Dendritic cell treated with granulocyte-macrophage colony-stimulating factor and Interleukin-4, amounts not matched to agents 40 ng/mL and 50 ng/mL, for 4 days (primary cell): ENCODE measurements at regions not wholly inside any gene's neighbourhood (a gene's known extent, or its start where the extent isn't known, plus 50 kb on each side); places are given as distances from the start of the nearest gene placed in this dataset.
"Not testable (repeated sequence)": the region's sequence is repeated elsewhere in the genome, so short reads cannot be mapped to it uniquely, and the experiment has no call there.

Experiments
- H3K27ac Mint-ChIP-seq: one replicate; pipeline ENCODE4 v1.8.0; 2022; ENCODE audit warnings: mild to moderate bottlenecking, mixed read lengths
- H3K27me3 Mint-ChIP-seq: one replicate; pipeline ENCODE4 v1.8.0; 2022; ENCODE audit warnings: mild to moderate bottlenecking, mixed read lengths
- H3K36me3 Mint-ChIP-seq: one replicate; pipeline ENCODE4 v1.8.0; 2022; ENCODE audit warnings: low read depth, mixed read lengths
- H3K4me1 Mint-ChIP-seq: one replicate; pipeline ENCODE4 v1.8.0; 2022; ENCODE audit warnings: low read depth, mixed read lengths
- H3K4me3 Mint-ChIP-seq: one replicate; pipeline ENCODE4 v1.8.0; 2022; ENCODE audit warnings: mild to moderate bottlenecking, moderate library complexity, mixed read lengths
- H3K9me3 Mint-ChIP-seq: one replicate; pipeline ENCODE4 v1.8.0; 2022; ENCODE audit warnings: mixed read lengths
- intact Hi-C: fragments of 100-400 bp; cut with micrococcal nuclease; formaldehyde crosslinking; loops from one replicate; pipeline ENCODE4 v1.15.0; 2022

- Mint-ChIP-seq H3K9me3 (no peaks in the 10 kb centered on the region), H3K27ac (no peak overlapping the region), H3K27me3 (peaks cover 2% of the 10 kb centered on the region), H3K4me3 (no peak overlapping the region), H3K36me3 (no peaks in the 10 kb centered on the region), H3K4me1 (peaks cover 7% of the 10 kb centered on the region)
- intact Hi-C loops, result no loop called here
Measured at GRCh38 chr3:177792311-177793030, 595.2 kb upstream of the TBL1XR1 start.

DNA sequence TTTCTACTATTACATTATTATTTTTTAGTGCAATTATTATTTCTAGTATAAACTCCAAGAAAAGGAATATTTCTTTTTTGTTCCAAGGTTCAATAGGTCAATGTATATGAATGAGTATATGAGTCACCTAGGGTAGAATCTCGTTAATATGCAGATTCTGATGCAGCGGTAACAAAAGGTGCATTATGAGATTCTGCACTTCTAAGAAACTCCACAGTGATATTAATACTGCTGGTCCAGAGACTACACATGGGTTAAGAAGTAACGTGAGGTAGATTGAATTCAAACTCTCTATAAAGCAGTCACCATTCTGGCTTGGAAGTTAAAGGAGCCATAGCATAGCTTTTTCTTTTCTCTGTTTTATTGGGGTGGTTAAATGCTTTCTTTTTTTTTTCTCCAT, 596.2 kb upstream of the TBL1XR1 start:
- Mint-ChIP-seq H3K9me3 (no peaks in the 10 kb centered on the region), H3K27ac (no peak overlapping the region), H3K27me3 (peaks cover 2% of the 10 kb centered on the region), H3K36me3 (no peaks in the 10 kb centered on the region), H3K4me3 (no peak overlapping the region), H3K4me1 (peaks cover 11% of the 10 kb centered on the region)
- intact Hi-C loops, result no loop called here

GRCh38 chr3:177795216-177795615, 597.9 kb upstream of the TBL1XR1 start:
- H3K27ac Mint-ChIP-seq, result no peak overlapping the region
- H3K4me3 Mint-ChIP-seq, result no peak overlapping the region
- intact Hi-C loops, result no loop called here
- H3K9me3 Mint-ChIP-seq, result no peaks in the 10 kb centered on the region
- peaks cover 2% of the 10 kb centered on the region for H3K27me3 Mint-ChIP-seq
- H3K36me3 Mint-ChIP-seq, result no peaks in the 10 kb centered on the region
- peaks cover 11% of the 10 kb centered on the region for H3K4me1 Mint-ChIP-seq

- H3K4me3 Mint-ChIP-seq, result no peak overlapping the region
- no peak overlapping the region for H3K27ac Mint-ChIP-seq
- peaks cover 11% of the 10 kb centered on the region for H3K4me1 Mint-ChIP-seq
- peaks cover 2% of the 10 kb centered on the region for H3K27me3 Mint-ChIP-seq
- H3K36me3 Mint-ChIP-seq, result no peaks in the 10 kb centered on the region
- intact Hi-C loops, result no loop called here
- H3K9me3 Mint-ChIP-seq, result no peaks in the 10 kb centered on the region
Measured at GRCh38 chr3:177795859-177796258, 598.6 kb upstream of the TBL1XR1 start.

GRCh38 chr3:177800147-177800546, 602.9 kb upstream of the TBL1XR1 start:
- intact Hi-C loops, H3K36me3 Mint-ChIP-seq, H3K27ac Mint-ChIP-seq, H3K9me3 Mint-ChIP-seq, H3K4me3 Mint-ChIP-seq, H3K27me3 Mint-ChIP-seq: not testable (repeated sequence)
- H3K4me1 Mint-ChIP-seq, result peaks cover 18% of the 10 kb centered on the region

DNA sequence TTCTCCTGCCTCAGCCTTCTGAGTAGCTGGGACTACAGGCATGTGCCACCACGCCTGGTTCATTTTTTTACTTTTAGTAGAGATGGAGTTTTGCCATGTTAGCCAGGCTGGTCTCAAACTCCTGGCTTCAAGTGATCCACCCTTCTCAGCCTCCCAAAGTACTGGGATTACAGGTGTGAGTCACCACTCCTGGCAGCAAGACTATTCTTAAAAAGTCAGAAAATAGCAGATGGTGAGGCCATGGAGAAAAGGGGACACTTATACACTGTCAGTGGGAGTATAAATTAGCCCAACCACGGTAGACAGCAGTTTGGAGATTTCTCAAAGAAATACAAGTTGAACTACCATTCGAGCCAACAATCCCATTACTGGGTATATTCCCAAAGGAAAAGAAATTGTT, 603.3 kb upstream of the TBL1XR1 start:
- Mint-ChIP-seq H3K36me3 (no peaks in the 10 kb centered on the region), H3K27ac (no peak overlapping the region), H3K9me3 (no peaks in the 10 kb centered on the region), H3K4me3 (no peak overlapping the region), H3K27me3 (no peaks in the 10 kb centered on the region), H3K4me1 (peaks cover 18% of the 10 kb centered on the region)
- intact Hi-C loops, result no loop called here

GRCh38 chr3:177802151-177802900, 605.0 kb upstream of the TBL1XR1 start:
- Mint-ChIP-seq H3K4me3 (no peak overlapping the region), H3K9me3 (no peaks in the 10 kb centered on the region), H3K36me3 (no peaks in the 10 kb centered on the region), H3K27ac (no peak overlapping the region), H3K27me3 (no peaks in the 10 kb centered on the region), H3K4me1 (peaks cover 12% of the 10 kb centered on the region)
- intact Hi-C loops, result no loop called here

- intact Hi-C loops, result no loop called here
- peaks cover 7% of the 10 kb centered on the region for H3K4me1 Mint-ChIP-seq
- H3K4me3 Mint-ChIP-seq, result no peak overlapping the region
- H3K9me3 Mint-ChIP-seq, result peaks cover 10% of the 10 kb centered on the region
- H3K36me3 Mint-ChIP-seq, result no peaks in the 10 kb centered on the region
- H3K27ac Mint-ChIP-seq, result no peak overlapping the region
- H3K27me3 Mint-ChIP-seq, result no peaks in the 10 kb centered on the region
Measured at GRCh38 chr3:177803500-177803899, 606.2 kb upstream of the TBL1XR1 start.

- Mint-ChIP-seq H3K27me3 (no peaks in the 10 kb centered on the region), H3K36me3 (no peaks in the 10 kb centered on the region), H3K4me1 (peaks cover 7% of the 10 kb centered on the region), H3K9me3 (peaks cover 10% of the 10 kb centered on the region), H3K27ac (no peak overlapping the region), H3K4me3 (no peak overlapping the region)
- intact Hi-C loops, result no loop called here
Measured at GRCh38 chr3:177804032-177804431, 606.8 kb upstream of the TBL1XR1 start.

DNA sequence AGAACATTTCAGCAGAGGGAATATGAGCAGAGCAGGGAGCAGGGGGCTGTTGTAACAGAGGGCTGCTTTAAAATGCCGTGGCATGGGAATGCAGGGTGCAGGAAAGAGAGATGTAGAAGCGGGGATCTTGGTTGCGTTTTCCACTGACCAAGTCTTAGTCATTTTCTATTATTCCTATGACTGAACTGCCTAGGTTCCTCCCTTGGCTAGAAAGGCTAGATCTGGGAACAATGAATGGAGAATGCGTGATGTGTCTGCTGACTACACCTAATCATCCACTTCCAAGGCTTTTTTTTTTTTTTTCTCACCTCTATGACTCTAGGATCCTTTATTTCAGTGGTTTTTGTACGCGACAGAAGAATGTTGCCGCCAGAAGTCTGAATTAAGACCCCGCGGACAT, 607.4 kb upstream of the TBL1XR1 start:
- peaks cover 9% of the 10 kb centered on the region for H3K4me1 Mint-ChIP-seq
- no peak overlapping the region for H3K4me3 Mint-ChIP-seq
- peaks cover 10% of the 10 kb centered on the region for H3K9me3 Mint-ChIP-seq
- H3K27ac Mint-ChIP-seq, result no peak overlapping the region
- H3K36me3 Mint-ChIP-seq, result no peaks in the 10 kb centered on the region
- no peaks in the 10 kb centered on the region for H3K27me3 Mint-ChIP-seq
- intact Hi-C loops, result no loop called here

GRCh38 chr3:177807150-177807875, 610.0 kb upstream of the TBL1XR1 start:
- intact Hi-C loops, result no loop called here
- Mint-ChIP-seq H3K27ac (no peak overlapping the region), H3K9me3 (peaks cover 10% of the 10 kb centered on the region)

GRCh38 chr3:177808928-177809478, 611.7 kb upstream of the TBL1XR1 start:
- H3K36me3 Mint-ChIP-seq, intact Hi-C loops, H3K27ac Mint-ChIP-seq, H3K27me3 Mint-ChIP-seq, H3K9me3 Mint-ChIP-seq, H3K4me3 Mint-ChIP-seq: not testable (repeated sequence)
- H3K4me1 Mint-ChIP-seq, result peaks cover 18% of the 10 kb centered on the region

More at GRCh38 chr3:177807150-177807875, 610.0 kb upstream of the TBL1XR1 start:
- peaks cover 21% of the 10 kb centered on the region for H3K4me1 Mint-ChIP-seq
- H3K27me3 Mint-ChIP-seq, result no peaks in the 10 kb centered on the region
- H3K4me3 Mint-ChIP-seq, result no peak overlapping the region
- H3K36me3 Mint-ChIP-seq, result no peaks in the 10 kb centered on the region

GRCh38 chr3:177810162-177810623, 612.9 kb upstream of the TBL1XR1 start:
- Mint-ChIP-seq H3K9me3 (peaks cover 10% of the 10 kb centered on the region), H3K27ac (peak overlapping the region; percentile 56), H3K4me3 (no peak overlapping the region)

GRCh38 chr3:177811112-177811511, 613.8 kb upstream of the TBL1XR1 start:
- H3K4me3 Mint-ChIP-seq, result no peak overlapping the region
- H3K27me3 Mint-ChIP-seq, result no peaks in the 10 kb centered on the region
- peaks cover 18% of the 10 kb centered on the region for H3K4me1 Mint-ChIP-seq
- no peaks in the 10 kb centered on the region for H3K36me3 Mint-ChIP-seq
- H3K27ac Mint-ChIP-seq, result no peak overlapping the region
- intact Hi-C loops, result no loop called here
- peaks cover 10% of the 10 kb centered on the region for H3K9me3 Mint-ChIP-seq

More at GRCh38 chr3:177810162-177810623, 612.9 kb upstream of the TBL1XR1 start:
- Mint-ChIP-seq H3K27me3 (no peaks in the 10 kb centered on the region), H3K4me1 (peaks cover 18% of the 10 kb centered on the region), H3K36me3 (no peaks in the 10 kb centered on the region)
- intact Hi-C loops, result no loop called here
